COLO829 (cell line): ENCODE measurements at regions not wholly inside any gene's neighbourhood (a gene's known extent, or its start where the extent isn't known, plus 50 kb on each side); places are given as distances from the start of the nearest gene placed in this dataset.

Source experiments
- DNase-seq: peaks from one replicate; pipeline ENCODE4 v3.0.0; 2012; ENCODE audit warnings: low spot score

GRCh38 chr21:16013570-16013969 lies 283.8 kb downstream of the USP25 start:
- no peak for DNase-seq

GRCh38 chr21:16020878-16021277 lies 291.1 kb downstream of the USP25 start:
- no peak for DNase-seq

GRCh38 chr21:16022116-16022515 lies 292.3 kb downstream of the USP25 start:
- no peak for DNase-seq

GRCh38 chr21:16022921-16023320 lies 293.1 kb downstream of the USP25 start:
- no peak for DNase-seq

GRCh38 chr21:16028142-16028541 lies 298.4 kb downstream of the USP25 start:
- no peak for DNase-seq

GRCh38 chr21:16028941-16029464 lies 299.2 kb downstream of the USP25 start:
- no peak for DNase-seq

- DNase-seq = no peak
Observed at GRCh38 chr21:16033193-16033592, 303.4 kb downstream of the USP25 start.

GRCh38 chr21:16034446-16035190 lies 304.8 kb downstream of the USP25 start:
- no peak for DNase-seq

GRCh38 chr21:16037421-16037955 lies 307.7 kb downstream of the USP25 start:
- no peak for DNase-seq

GRCh38 chr21:16040601-16041000 lies 310.8 kb downstream of the USP25 start:
- DNase-seq = no peak

- DNase-seq = no peak
Observed at GRCh38 chr21:16044676-16045075, 314.9 kb downstream of the USP25 start.

GRCh38 chr21:16046656-16047330 lies 317.0 kb downstream of the USP25 start:
- no peak for DNase-seq

GRCh38 chr21:16047904-16048303 lies 318.1 kb downstream of the USP25 start:
- no peak for DNase-seq

- DNase-seq = no peak
Observed at GRCh38 chr21:16055014-16055413, 325.2 kb downstream of the USP25 start.

GRCh38 chr21:16058896-16059295 lies 329.1 kb downstream of the USP25 start:
- no peak for DNase-seq

- DNase-seq = no peak
Observed at GRCh38 chr21:16059981-16060380, 330.2 kb downstream of the USP25 start.

- no peak for DNase-seq
Observed at GRCh38 chr21:16061194-16061593, 331.4 kb downstream of the USP25 start.

- no peak for DNase-seq
Observed at GRCh38 chr21:16069178-16070112, 339.7 kb downstream of the USP25 start.

GRCh38 chr21:16070207-16070651 lies 340.4 kb downstream of the USP25 start:
- DNase-seq = no peak

GRCh38 chr21:16071092-16071491 lies 341.3 kb downstream of the USP25 start:
- DNase-seq = no peak

- no peak for DNase-seq
Observed at GRCh38 chr21:16071761-16072160, 342.0 kb downstream of the USP25 start.

- no peak for DNase-seq
Observed at GRCh38 chr21:16072221-16072620, 342.4 kb downstream of the USP25 start.
